ENCODE measurements at regions not wholly inside any gene's neighbourhood (a gene's known extent, or its start where the extent isn't known, plus 50 kb on each side); places are given as distances from the start of the nearest gene placed in this dataset. TPM values are rescaled to one million over a fixed set of nuclear protein-coding genes. Genes with fewer than 3 reads are reported as not detected.
"Not testable (repeated sequence)": the region's sequence is repeated elsewhere in the genome, so short reads cannot be mapped to it uniquely, and the experiment has no call there.

GRCh38 chr2:131923287-131923686 lies 238.5 kb downstream of the ANKRD30BL start:
- no CpG with 5 or more reads among the region's 1 CpG for WGBS (ENCODE audit: insufficient coverage)
- H3K36me3 Mint-ChIP-seq; H4K20me1 ChIP-seq (ENCODE audit: insufficient read depth, low read length); H3K9ac ChIP-seq (ENCODE audit: insufficient read depth, low read length, poor library complexity, severe bottlenecking); H3K4me3 ChIP-seq (replicated peaks in 1 of 3; ENCODE audit: low read depth in 2 of 3, low read length in 3 of 3); H3K27me3 ChIP-seq (ENCODE audit: control insufficient read depth in 2 of 2, insufficient read depth in 2 of 2, low read length in 2 of 2); H3K4me1 Mint-ChIP-seq; H3K36me3 ChIP-seq (replicated peaks in 1 of 2; ENCODE audit: control insufficient read depth in 1 of 2, insufficient read depth in 2 of 2, low read length in 2 of 2); H2AFZ ChIP-seq (ENCODE audit: insufficient read depth, low read depth, low read length, poor library complexity, severe bottlenecking); H3K27ac Mint-ChIP-seq; H3K27ac ChIP-seq (ENCODE audit: low read depth in 1 of 2, low read length in 2 of 2); H3K79me2 ChIP-seq (ENCODE audit: insufficient read depth, low read length); H3K4me1 ChIP-seq (ENCODE audit: control insufficient read depth in 1 of 2, insufficient read depth in 2 of 2, low read length in 2 of 2); H3K4me2 ChIP-seq (replicated peaks; ENCODE audit: extremely low read depth, low read length, poor library complexity, severe bottlenecking); H3K27me3 Mint-ChIP-seq (ENCODE audit: low read depth in 3 of 3); H3K4me3 Mint-ChIP-seq; intact Hi-C loops (cut with micrococcal nuclease); H3K9me3 ChIP-seq (replicated peaks in 1 of 2; ENCODE audit: control insufficient read depth in 1 of 2, insufficient read depth in 1 of 2, low read length in 2 of 2); DNase-seq: not testable (repeated sequence)
- H3K9me3 Mint-ChIP-seq: peaks cover 2 to 17% (median 7%) of the 10 kb centered on the region in 7 donors

GRCh38 chr2:131922854-131923253 lies 238.9 kb downstream of the ANKRD30BL start:
- DNase-seq; H3K27me3 ChIP-seq (ENCODE audit: control insufficient read depth in 2 of 2, insufficient read depth in 2 of 2, low read length in 2 of 2); H3K4me3 Mint-ChIP-seq; H3K9ac ChIP-seq (ENCODE audit: insufficient read depth, low read length, poor library complexity, severe bottlenecking); H3K4me1 Mint-ChIP-seq; H3K27ac Mint-ChIP-seq; H3K4me3 ChIP-seq (replicated peaks in 1 of 3; ENCODE audit: low read depth in 2 of 3, low read length in 3 of 3); H3K27me3 Mint-ChIP-seq (ENCODE audit: low read depth in 3 of 3); H2AFZ ChIP-seq (ENCODE audit: insufficient read depth, low read depth, low read length, poor library complexity, severe bottlenecking); H3K9me3 ChIP-seq (replicated peaks in 1 of 2; ENCODE audit: control insufficient read depth in 1 of 2, insufficient read depth in 1 of 2, low read length in 2 of 2); intact Hi-C loops (cut with micrococcal nuclease); H3K4me1 ChIP-seq (ENCODE audit: control insufficient read depth in 1 of 2, insufficient read depth in 2 of 2, low read length in 2 of 2); H4K20me1 ChIP-seq (ENCODE audit: insufficient read depth, low read length); H3K36me3 ChIP-seq (replicated peaks in 1 of 2; ENCODE audit: control insufficient read depth in 1 of 2, insufficient read depth in 2 of 2, low read length in 2 of 2); H3K4me2 ChIP-seq (replicated peaks; ENCODE audit: extremely low read depth, low read length, poor library complexity, severe bottlenecking); H3K36me3 Mint-ChIP-seq; H3K79me2 ChIP-seq (ENCODE audit: insufficient read depth, low read length); H3K27ac ChIP-seq (ENCODE audit: low read depth in 1 of 2, low read length in 2 of 2): not testable (repeated sequence)
- WGBS (ENCODE audit: insufficient coverage): no CpG with 5 or more reads among the region's 2 CpGs
- peaks cover 2 to 17% (median 7%) of the 10 kb centered on the region in 7 donors for H3K9me3 Mint-ChIP-seq

Small RNA genes lying in the stretch of these regions (small RNA-seq; reads per million reads assigned to genes)
- gene AC093787.1 (ENCODE audit: insufficient read length, low read depth): not detected
